Glutamatergic neuron (in vitro differentiated cells): ENCODE measurements at regions not wholly inside any gene's neighbourhood (a gene's known extent, or its start where the extent isn't known, plus 50 kb on each side); places are given as distances from the start of the nearest gene placed in this dataset.

Experiments
- DNase-seq: peaks from one replicate; pipeline ENCODE4 v3.0.0; 2022
- H3K27ac Mint-ChIP-seq: one replicate; pipeline ENCODE4 v1.8.0; 2020; ENCODE audit warnings: mild to moderate bottlenecking, mixed read lengths, inconsistent platforms; ENCODE audit not compliant: unreplicated experiment
- H3K27me3 Mint-ChIP-seq: one replicate; pipeline ENCODE4 v1.8.0; 2020; ENCODE audit warnings: mild to moderate bottlenecking, moderate library complexity, mixed read lengths, inconsistent platforms; ENCODE audit not compliant: unreplicated experiment
- H3K36me3 Mint-ChIP-seq: one replicate; pipeline ENCODE4 v1.8.0; 2020; ENCODE audit warnings: mild to moderate bottlenecking, mixed read lengths, inconsistent platforms; ENCODE audit not compliant: unreplicated experiment
- H3K4me1 Mint-ChIP-seq: one replicate; pipeline ENCODE4 v1.8.0; 2020; ENCODE audit warnings: mild to moderate bottlenecking, low read depth, mixed read lengths, inconsistent platforms; ENCODE audit not compliant: unreplicated experiment
- H3K4me3 Mint-ChIP-seq: one replicate; pipeline ENCODE4 v1.8.0; 2020; ENCODE audit warnings: mild to moderate bottlenecking, mixed read lengths, inconsistent platforms; ENCODE audit not compliant: unreplicated experiment
- H3K9me3 Mint-ChIP-seq: one replicate; pipeline ENCODE4 v1.8.0; 2020; ENCODE audit warnings: mild to moderate bottlenecking, moderate library complexity, mixed read lengths, inconsistent platforms; ENCODE audit not compliant: unreplicated experiment
- TF ChIP-seq, protein P1 (sequence below): fragments of 200-600 bp; sonication (generic); IDR thresholded peaks from one replicate; pipeline ENCODE4 v1.5.0; 2021; ENCODE audit not compliant: partially characterized antibody, unreplicated experiment

DNA sequence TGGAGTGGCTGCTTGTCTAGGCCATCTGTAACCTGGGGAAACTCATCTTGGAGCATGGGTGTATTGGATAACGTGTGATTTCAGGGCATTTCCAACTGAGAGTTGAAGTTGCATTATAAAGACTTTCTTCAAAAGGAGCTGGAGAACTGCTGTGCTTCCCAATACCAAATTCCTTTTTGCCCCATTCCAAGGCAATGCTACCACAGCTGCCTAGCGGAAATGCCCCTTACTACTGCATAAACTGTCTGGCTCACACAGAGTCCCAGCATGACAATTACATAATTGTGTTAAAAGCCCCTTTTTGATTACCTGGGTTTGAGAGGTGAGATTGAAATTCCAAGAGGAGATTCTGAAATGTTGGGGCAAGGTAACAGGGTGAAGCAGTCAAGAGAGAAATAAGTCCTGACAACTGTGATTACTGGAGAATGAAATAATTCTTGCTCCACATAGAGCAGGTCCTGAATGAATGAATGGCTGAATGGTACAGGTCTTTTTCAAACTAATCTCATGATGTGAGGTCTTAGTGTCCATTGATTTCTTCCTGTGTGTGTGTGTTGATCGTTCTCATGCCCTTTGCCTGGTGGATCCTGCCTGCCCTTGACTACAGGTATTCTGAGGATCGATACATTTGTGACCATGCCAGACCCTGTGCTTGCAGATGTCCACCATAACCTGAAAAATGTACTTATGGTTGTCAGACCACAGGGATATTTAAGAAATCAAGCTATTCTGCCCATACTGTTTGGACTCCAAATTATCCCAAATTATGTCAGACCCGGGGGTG, 386.5 kb downstream of the GRIN2B start:
- H3K27me3 Mint-ChIP-seq = peaks cover 3% of the 10 kb centered on the region
- TF ChIP-seq, protein P1, sequence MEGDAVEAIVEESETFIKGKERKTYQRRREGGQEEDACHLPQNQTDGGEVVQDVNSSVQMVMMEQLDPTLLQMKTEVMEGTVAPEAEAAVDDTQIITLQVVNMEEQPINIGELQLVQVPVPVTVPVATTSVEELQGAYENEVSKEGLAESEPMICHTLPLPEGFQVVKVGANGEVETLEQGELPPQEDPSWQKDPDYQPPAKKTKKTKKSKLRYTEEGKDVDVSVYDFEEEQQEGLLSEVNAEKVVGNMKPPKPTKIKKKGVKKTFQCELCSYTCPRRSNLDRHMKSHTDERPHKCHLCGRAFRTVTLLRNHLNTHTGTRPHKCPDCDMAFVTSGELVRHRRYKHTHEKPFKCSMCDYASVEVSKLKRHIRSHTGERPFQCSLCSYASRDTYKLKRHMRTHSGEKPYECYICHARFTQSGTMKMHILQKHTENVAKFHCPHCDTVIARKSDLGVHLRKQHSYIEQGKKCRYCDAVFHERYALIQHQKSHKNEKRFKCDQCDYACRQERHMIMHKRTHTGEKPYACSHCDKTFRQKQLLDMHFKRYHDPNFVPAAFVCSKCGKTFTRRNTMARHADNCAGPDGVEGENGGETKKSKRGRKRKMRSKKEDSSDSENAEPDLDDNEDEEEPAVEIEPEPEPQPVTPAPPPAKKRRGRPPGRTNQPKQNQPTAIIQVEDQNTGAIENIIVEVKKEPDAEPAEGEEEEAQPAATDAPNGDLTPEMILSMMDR = no peak
- no peak overlapping the region for H3K4me3 Mint-ChIP-seq
- no peaks in the 10 kb centered on the region for H3K4me1 Mint-ChIP-seq
- no peaks in the 10 kb centered on the region for H3K36me3 Mint-ChIP-seq
- no peak overlapping the region for H3K27ac Mint-ChIP-seq
- H3K9me3 Mint-ChIP-seq = peaks cover 3% of the 10 kb centered on the region
- no peak for DNase-seq

DNA sequence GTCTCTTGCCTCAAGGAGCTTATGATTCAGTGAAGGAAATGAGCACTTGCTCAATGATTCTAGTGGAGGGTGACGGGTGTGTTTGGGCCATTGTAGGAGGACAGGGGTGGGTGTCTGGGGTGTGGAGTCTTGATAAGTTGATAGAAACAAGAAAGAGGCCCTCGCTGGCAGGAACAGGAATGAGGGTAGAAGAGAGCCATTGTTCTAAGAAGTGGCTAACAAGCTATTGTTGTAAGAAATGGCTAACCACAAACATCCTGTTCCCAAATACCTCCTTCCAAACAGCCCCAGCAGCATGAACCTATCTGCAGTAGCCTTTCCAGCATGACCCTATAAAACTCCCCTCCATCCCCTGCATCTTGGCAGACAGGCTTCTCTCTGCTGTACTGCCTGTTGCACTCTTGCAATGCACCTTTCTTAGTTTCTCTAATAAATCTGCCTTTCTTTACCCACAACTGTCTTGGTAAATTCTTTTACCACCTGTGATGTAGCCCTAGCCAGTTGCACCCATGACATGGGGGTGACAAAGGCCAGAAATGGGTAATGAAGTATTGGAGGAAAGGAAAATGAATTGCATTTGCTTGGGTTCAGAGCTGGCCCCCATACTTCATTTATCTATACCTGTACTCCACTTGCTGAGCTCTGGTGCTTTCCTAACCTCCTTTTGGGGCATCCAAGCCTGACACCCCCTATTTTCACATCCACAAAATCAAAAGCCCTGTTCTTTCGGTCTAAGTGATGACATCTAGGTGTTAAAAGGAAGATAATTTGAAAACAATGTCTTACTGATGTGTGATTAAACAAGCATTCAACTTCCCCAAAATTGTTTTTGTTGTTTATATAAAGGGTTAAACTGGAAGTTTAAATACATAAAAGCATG, 389.1 kb downstream of the GRIN2B start:
- TF ChIP-seq, protein P1 = no peak
- Mint-ChIP-seq H3K36me3 (no peaks in the 10 kb centered on the region), H3K4me3 (no peak overlapping the region), H3K27me3 (peaks cover 3% of the 10 kb centered on the region), H3K4me1 (no peaks in the 10 kb centered on the region), H3K27ac (no peak overlapping the region), H3K9me3 (peaks cover 3% of the 10 kb centered on the region)
- no peak for DNase-seq

DNA sequence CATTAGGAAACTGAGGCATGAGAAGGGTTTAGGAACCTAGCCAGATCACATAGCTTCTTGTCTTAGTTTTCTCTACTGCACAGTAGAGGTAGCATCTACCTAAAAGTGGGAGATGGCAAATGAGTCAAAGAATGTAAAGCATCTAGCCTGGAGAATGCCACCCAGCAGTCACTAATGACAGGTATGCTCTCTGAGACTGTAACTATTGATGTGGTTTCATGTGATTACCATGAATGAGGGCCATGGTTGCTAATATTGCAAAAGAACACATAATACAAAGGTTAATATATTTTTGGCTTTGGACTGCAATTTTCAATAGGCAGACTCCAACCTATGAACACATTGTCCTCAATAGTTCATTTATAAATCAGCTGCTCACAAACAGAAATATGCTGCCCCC, 389.9 kb downstream of the GRIN2B start:
- no peak for DNase-seq
- Mint-ChIP-seq H3K27me3 (peaks cover 3% of the 10 kb centered on the region), H3K9me3 (peaks cover 3% of the 10 kb centered on the region), H3K4me3 (no peak overlapping the region), H3K27ac (no peak overlapping the region), H3K4me1 (no peaks in the 10 kb centered on the region), H3K36me3 (no peaks in the 10 kb centered on the region)
- TF ChIP-seq, protein P1 = no peak

DNA sequence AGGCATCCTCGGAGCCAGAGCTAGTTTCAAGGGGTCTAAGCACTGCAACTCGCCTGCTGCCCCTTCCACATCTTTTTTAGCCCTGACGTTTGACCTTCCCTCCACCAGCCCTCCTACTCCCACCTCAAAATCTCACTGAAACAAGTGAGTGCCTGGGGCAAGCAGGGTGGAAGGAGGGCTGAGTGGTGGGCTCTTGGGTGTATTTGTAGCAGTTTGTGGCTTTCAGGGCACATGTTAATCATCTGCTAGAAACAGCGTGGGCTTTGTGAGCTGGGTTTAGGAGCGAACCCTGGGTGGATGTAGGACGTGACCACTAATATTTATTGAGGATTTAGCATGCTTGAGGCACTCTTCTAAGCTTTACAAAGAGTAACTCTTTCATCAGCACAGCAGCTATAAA, 390.3 kb downstream of the GRIN2B start:
- Mint-ChIP-seq H3K9me3 (peaks cover 3% of the 10 kb centered on the region), H3K36me3 (no peaks in the 10 kb centered on the region), H3K27ac (no peak overlapping the region), H3K4me3 (no peak overlapping the region), H3K27me3 (peaks cover 3% of the 10 kb centered on the region), H3K4me1 (no peaks in the 10 kb centered on the region)
- DNase-seq = no peak
- TF ChIP-seq, protein P1 = no peak

DNA sequence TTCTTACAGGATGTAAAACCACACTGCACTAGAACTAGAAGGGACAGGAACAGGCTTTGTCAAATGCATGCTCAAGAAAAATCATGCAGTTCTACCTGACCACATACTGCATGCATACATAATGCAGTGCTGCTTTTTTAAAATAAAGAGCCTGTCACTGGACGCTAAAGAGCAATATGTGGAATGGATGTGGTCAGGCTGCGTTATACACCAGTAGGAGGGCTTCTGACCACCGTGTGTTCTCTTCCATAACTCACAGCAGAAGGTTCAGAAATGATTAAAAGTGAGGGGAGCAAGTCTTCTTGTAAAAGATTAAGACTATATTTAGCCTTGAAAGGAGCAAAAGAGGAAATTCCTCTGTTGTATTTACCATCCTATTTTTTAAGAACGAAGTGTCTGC, 392.0 kb downstream of the EMP1 start:
- H3K27ac Mint-ChIP-seq = no peak overlapping the region
- peaks cover 3% of the 10 kb centered on the region for H3K9me3 Mint-ChIP-seq
- no peaks in the 10 kb centered on the region for H3K36me3 Mint-ChIP-seq
- H3K4me1 Mint-ChIP-seq = no peaks in the 10 kb centered on the region
- no peak for DNase-seq
- H3K4me3 Mint-ChIP-seq = no peak overlapping the region
- H3K27me3 Mint-ChIP-seq = peaks cover 7% of the 10 kb centered on the region
- TF ChIP-seq, protein P1 = no peak
